ENCODE measurements at regions not wholly inside any gene's neighbourhood (a gene's known extent, or its start where the extent isn't known, plus 50 kb on each side); places are given as distances from the start of the nearest gene placed in this dataset.

DNA sequence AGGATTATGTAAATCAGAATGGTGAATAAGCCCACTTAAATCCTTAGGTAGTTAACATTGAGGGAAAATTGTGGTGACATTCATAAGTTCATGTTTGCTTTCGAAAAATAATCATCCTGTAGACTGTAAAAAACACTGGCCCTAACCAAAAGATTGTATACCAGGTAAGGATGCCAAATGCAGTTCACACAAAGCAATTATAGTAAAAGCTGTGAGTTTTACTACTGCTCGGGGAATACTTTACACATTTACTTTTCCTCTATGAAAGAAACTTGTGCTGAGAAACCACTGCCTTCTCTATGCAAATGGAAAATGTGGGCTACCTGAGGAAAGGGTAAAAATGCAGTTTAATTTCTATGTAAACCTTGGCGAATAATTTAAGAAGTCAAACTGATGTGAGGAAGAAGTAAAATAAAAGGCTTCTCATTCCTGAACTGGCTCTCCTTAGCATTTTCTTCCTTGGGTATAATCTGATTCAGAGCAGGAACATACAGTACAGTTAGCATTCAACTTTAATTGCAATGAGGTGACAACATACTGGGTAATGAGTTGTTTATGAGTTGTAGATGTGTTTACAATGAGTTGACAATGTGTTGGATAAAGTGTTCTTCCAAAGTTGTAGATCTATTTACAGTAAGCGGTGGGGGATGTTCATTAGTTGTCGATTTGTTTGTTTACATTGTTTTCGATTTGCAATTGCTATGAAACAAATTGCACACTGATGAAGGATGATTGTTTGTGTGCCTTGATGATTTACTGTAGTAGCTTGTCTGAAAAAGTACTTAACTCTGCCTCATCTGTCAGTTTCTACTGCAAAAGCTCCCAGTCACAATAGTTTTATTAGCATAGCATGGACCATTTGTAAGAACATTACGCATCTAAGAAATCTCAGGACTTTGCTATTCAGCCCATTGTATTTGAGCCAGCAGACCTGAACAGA is 453.0 kb upstream of the DPH6 start:
- no peak overlapping the region for H3K27ac ChIP-seq
- TF ChIP-seq, protein P1, sequence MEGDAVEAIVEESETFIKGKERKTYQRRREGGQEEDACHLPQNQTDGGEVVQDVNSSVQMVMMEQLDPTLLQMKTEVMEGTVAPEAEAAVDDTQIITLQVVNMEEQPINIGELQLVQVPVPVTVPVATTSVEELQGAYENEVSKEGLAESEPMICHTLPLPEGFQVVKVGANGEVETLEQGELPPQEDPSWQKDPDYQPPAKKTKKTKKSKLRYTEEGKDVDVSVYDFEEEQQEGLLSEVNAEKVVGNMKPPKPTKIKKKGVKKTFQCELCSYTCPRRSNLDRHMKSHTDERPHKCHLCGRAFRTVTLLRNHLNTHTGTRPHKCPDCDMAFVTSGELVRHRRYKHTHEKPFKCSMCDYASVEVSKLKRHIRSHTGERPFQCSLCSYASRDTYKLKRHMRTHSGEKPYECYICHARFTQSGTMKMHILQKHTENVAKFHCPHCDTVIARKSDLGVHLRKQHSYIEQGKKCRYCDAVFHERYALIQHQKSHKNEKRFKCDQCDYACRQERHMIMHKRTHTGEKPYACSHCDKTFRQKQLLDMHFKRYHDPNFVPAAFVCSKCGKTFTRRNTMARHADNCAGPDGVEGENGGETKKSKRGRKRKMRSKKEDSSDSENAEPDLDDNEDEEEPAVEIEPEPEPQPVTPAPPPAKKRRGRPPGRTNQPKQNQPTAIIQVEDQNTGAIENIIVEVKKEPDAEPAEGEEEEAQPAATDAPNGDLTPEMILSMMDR (conservative IDR thresholded peaks at IDR 0.05) = no peak
- no peak for TF ChIP-seq ZFX (IDR thresholded peaks at IDR 0.05)

DNA sequence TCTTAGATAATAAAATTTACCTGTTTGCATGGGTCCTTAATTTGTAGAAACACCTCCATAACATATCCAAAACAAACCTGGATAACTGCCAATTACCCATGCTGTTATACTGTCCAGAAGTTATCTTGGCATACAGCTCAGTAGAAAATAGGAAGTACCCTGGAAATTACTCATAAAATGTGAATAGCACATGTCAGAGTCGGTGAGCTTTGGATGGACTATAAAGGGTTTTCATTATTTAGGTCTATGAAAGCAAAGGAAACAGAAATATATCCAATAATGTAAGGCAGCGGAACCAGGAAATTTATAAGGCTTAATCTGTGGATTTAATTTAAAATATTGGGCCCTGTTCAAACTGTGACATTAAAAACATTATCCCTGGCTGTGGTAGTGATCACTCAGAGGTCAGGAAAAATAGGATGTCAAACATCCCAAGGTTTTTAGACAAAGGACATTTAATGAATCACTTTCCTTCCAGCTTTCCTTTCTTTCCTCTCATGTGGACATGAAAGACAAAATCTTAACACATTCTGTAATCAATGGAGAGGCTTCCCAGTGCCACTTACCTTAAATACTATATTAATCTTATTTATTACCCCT is 459.0 kb upstream of the DPH6 start:
- TF ChIP-seq, protein P1 (conservative IDR thresholded peaks at IDR 0.05) = no peak
- no peak for TF ChIP-seq ZFX (IDR thresholded peaks at IDR 0.05)
- no peak overlapping the region for H3K27ac ChIP-seq

- TF ChIP-seq, protein P1 (conservative IDR thresholded peaks at IDR 0.05) = no peak
- TF ChIP-seq ZFX (IDR thresholded peaks at IDR 0.05) = no peak
- H3K27ac ChIP-seq = no peak overlapping the region
Observed at GRCh38 chr15:36005542-36005941, 459.6 kb upstream of the DPH6 start.

DNA sequence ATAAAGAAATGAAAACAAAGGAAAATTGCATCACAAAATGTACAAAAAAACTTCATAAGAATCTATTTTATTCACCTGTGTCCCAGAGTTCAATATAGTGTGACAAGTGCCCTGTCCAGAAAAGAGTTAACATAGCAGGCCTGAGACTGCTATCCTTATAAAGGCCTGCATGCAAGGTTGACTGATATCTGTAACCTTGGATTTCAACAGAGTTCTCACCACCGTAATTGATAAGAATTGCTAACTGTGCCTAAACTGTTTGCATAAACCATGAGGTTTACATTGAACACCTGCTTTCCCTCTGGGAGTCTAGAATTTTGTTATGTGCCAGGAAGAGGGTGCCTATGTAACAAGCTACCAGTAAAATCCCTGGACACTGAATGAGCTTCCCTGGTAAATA is 461.7 kb upstream of the DPH6 start:
- no peak overlapping the region for H3K27ac ChIP-seq
- TF ChIP-seq ZFX (IDR thresholded peaks at IDR 0.05) = no peak
- TF ChIP-seq, protein P1 (conservative IDR thresholded peaks at IDR 0.05) = no peak

DNA sequence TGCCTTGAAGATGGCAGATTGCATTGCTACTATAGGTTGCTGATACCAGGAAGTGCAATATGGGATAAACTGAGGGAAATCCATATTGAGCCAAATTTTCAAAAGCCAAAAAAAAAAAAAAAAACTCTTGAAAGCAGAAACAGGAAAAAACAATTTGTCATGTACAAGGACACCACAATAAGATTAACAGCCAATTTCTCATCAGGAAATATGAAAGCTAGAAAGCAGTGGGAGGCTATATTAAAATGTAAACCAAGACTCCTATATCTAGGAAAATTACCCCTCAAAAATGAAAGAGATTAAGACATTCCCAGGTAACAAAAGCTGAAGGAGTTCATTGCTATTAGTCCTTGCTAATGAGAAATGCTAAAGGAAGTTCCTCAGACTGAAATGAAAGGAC is 462.8 kb upstream of the DPH6 start:
- TF ChIP-seq, protein P1 (conservative IDR thresholded peaks at IDR 0.05) = no peak
- TF ChIP-seq ZFX (IDR thresholded peaks at IDR 0.05) = no peak
- no peak overlapping the region for H3K27ac ChIP-seq

DNA sequence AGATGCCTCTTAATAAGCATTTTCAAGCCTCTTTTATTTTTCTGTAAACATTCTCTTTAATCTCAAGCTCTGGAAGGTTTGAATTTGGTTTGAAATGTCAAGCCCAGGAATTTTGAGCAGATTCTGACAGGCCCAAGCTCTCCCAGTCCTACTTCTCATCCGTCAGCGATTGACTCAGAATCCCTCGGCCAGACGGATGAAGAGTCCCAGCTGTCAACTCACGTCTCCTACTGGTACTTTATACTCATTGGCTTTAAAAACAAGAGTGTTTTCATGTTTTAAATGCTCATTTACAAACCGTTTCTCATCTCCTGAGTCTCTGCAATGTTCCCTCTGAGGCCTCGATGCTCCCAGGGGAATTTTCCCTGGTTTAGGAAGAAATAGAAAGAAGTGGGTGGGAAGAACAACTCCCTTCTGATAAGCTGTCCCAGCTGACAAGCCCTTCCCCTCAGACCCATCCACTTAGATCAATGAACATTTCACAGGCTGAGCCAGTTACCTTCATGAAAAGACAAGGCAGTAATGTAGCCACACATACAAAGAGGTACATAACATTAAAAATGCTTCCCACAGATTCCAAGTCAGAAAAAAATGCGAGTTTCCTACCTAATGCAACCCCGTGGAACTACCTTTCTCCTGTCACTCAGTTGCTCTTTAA is 478.2 kb upstream of the DPH6 start:
- TF ChIP-seq, protein P1 (conservative IDR thresholded peaks at IDR 0.05) = no peak
- no peak for TF ChIP-seq ZFX (IDR thresholded peaks at IDR 0.05)
- no peak overlapping the region for H3K27ac ChIP-seq

Data from C4-2B (cell line).